ENCODE measurements at regions not wholly inside any gene's neighbourhood (a gene's known extent, or its start where the extent isn't known, plus 50 kb on each side); places are given as distances from the start of the nearest gene placed in this dataset.
A peak's percentile ranks its signal among the peaks of the same experiment; 100 is the strongest.

GRCh38 chr2:241951920-241952319 lies 82.4 kb downstream of the RTP5 start:
- TF ChIP-seq, protein P1, sequence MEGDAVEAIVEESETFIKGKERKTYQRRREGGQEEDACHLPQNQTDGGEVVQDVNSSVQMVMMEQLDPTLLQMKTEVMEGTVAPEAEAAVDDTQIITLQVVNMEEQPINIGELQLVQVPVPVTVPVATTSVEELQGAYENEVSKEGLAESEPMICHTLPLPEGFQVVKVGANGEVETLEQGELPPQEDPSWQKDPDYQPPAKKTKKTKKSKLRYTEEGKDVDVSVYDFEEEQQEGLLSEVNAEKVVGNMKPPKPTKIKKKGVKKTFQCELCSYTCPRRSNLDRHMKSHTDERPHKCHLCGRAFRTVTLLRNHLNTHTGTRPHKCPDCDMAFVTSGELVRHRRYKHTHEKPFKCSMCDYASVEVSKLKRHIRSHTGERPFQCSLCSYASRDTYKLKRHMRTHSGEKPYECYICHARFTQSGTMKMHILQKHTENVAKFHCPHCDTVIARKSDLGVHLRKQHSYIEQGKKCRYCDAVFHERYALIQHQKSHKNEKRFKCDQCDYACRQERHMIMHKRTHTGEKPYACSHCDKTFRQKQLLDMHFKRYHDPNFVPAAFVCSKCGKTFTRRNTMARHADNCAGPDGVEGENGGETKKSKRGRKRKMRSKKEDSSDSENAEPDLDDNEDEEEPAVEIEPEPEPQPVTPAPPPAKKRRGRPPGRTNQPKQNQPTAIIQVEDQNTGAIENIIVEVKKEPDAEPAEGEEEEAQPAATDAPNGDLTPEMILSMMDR (IDR thresholded peaks at IDR 0.05; ENCODE audit: partially characterized antibody, unreplicated experiment): no peak
- Mint-ChIP-seq H3K27me3 (ENCODE audit: unreplicated experiment) (peaks cover 11% of the 10 kb centered on the region), H3K9me3 (ENCODE audit: unreplicated experiment) (peaks cover 8% of the 10 kb centered on the region), H3K4me1 (ENCODE audit: low read depth, unreplicated experiment) (peaks cover 3% of the 10 kb centered on the region), H3K4me3 (ENCODE audit: unreplicated experiment) (no peak overlapping the region), H3K36me3 (ENCODE audit: unreplicated experiment) (peaks cover 6% of the 10 kb centered on the region), H3K27ac (ENCODE audit: unreplicated experiment) (no peak overlapping the region)
- no peak for DNase-seq

DNA sequence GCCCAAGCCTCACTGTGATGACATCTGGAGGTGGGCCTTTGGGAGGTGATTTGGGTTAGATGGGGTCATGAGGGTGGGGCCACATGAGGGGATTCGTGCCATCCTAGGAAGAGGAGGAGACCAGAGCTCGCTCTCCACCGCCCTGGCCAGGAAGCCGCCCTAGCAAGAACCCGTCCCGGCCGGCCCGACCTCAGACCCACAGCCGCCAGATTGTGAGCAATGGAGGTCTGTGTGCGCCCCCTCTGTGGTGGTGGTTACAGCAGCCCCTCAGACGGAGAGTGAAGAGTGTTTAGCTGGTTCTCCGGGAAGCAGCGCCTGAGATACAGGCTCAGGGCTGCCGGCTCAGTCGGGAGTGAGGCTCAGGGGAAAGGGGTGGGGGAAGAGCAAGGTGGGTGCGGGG lies 83.3 kb downstream of the RTP5 start:
- peaks cover 13% of the 10 kb centered on the region for H3K27me3 Mint-ChIP-seq (ENCODE audit: unreplicated experiment)
- TF ChIP-seq, protein P1 (IDR thresholded peaks at IDR 0.05; ENCODE audit: partially characterized antibody, unreplicated experiment): no peak
- H3K36me3 Mint-ChIP-seq (ENCODE audit: unreplicated experiment): peaks cover 9% of the 10 kb centered on the region
- H3K27ac Mint-ChIP-seq (ENCODE audit: unreplicated experiment): no peak overlapping the region
- peaks cover 10% of the 10 kb centered on the region for H3K9me3 Mint-ChIP-seq (ENCODE audit: unreplicated experiment)
- DNase-seq: no peak
- no peak overlapping the region for H3K4me3 Mint-ChIP-seq (ENCODE audit: unreplicated experiment)
- peaks cover 3% of the 10 kb centered on the region for H3K4me1 Mint-ChIP-seq (ENCODE audit: low read depth, unreplicated experiment)

- H3K27me3 Mint-ChIP-seq (ENCODE audit: unreplicated experiment): peaks cover 11% of the 10 kb centered on the region
- peaks cover 9% of the 10 kb centered on the region for H3K36me3 Mint-ChIP-seq (ENCODE audit: unreplicated experiment)
- H3K27ac Mint-ChIP-seq (ENCODE audit: unreplicated experiment): no peak overlapping the region
- H3K9me3 Mint-ChIP-seq (ENCODE audit: unreplicated experiment): peaks cover 9% of the 10 kb centered on the region
- TF ChIP-seq, protein P1 (IDR thresholded peaks at IDR 0.05; ENCODE audit: partially characterized antibody, unreplicated experiment): no peak
- no peak overlapping the region for H3K4me3 Mint-ChIP-seq (ENCODE audit: unreplicated experiment)
- no peak for DNase-seq
- H3K4me1 Mint-ChIP-seq (ENCODE audit: low read depth, unreplicated experiment): peaks cover 3% of the 10 kb centered on the region
Measured at GRCh38 chr2:241953324-241953928, 83.9 kb downstream of the RTP5 start.

DNA sequence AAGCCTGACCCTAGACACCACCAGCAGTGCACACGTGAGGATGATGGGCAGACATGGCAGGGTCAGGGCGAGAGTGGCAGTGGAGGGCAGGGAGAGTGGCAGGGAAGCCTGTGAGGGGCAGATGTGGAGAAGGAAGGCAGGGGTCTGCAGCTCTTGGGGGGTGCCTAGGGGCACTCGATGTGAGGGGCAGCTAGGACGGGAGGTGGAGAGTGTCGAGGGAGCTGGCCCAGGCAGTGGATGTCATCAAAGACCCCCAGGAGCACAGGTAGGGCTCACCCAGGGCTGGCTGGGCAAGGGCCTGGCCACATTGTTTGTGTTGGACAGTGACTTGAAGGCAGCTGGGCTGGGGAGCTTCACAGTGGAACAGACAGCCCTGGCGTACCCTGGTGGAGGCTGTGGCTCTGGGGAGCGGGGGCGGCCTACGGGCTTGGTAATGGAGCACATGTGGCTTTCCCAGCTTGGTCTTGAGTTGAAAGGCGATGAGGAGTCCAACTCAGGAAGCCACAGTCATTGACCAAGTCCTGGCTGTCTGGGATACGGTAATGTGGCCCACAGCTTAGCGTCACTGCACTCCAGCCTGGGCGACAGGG lies 87.1 kb downstream of the RTP5 start:
- Mint-ChIP-seq H3K9me3 (ENCODE audit: unreplicated experiment) (peaks cover 9% of the 10 kb centered on the region), H3K4me3 (ENCODE audit: unreplicated experiment) (peak overlapping the region; percentile 12), H3K36me3 (ENCODE audit: unreplicated experiment) (peaks cover 6% of the 10 kb centered on the region), H3K27ac (ENCODE audit: unreplicated experiment) (peak overlapping the region; percentile 57), H3K4me1 (ENCODE audit: low read depth, unreplicated experiment) (peaks cover 3% of the 10 kb centered on the region), H3K27me3 (ENCODE audit: unreplicated experiment) (peaks cover 10% of the 10 kb centered on the region)
- TF ChIP-seq, protein P1 (IDR thresholded peaks at IDR 0.05; ENCODE audit: partially characterized antibody, unreplicated experiment): no peak
- DNase-seq: no peak

DNA sequence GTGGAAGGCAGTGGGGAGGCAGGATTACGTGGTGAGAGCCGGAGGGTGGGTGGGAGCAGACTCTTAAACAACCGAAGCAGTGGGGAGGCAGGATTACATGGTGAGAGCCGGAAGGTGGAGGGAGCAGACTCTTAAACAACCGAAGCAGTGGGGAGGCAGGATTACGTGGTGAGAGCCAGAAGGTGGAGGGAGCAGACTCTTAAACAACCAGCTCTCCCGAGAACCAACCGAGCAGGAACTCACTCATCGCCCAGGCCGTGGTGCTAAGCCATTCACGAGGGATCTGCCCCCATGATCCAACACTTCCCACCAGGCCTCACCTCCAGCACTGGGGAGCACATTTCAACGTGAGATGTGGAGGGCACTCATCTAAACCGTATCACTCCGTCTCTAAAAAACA lies 87.7 kb downstream of the RTP5 start:
- DNase-seq: no peak
- H3K36me3 Mint-ChIP-seq (ENCODE audit: unreplicated experiment): peaks cover 6% of the 10 kb centered on the region
- peaks cover 10% of the 10 kb centered on the region for H3K27me3 Mint-ChIP-seq (ENCODE audit: unreplicated experiment)
- TF ChIP-seq, protein P1 (IDR thresholded peaks at IDR 0.05; ENCODE audit: partially characterized antibody, unreplicated experiment): no peak
- no peak overlapping the region for H3K27ac Mint-ChIP-seq (ENCODE audit: unreplicated experiment)
- peaks cover 3% of the 10 kb centered on the region for H3K4me1 Mint-ChIP-seq (ENCODE audit: low read depth, unreplicated experiment)
- H3K4me3 Mint-ChIP-seq (ENCODE audit: unreplicated experiment): no peak overlapping the region
- peaks cover 9% of the 10 kb centered on the region for H3K9me3 Mint-ChIP-seq (ENCODE audit: unreplicated experiment)
